ENCODE measurements at regions not wholly inside any gene's neighbourhood (a gene's known extent, or its start where the extent isn't known, plus 50 kb on each side); places are given as distances from the start of the nearest gene placed in this dataset.

DNA sequence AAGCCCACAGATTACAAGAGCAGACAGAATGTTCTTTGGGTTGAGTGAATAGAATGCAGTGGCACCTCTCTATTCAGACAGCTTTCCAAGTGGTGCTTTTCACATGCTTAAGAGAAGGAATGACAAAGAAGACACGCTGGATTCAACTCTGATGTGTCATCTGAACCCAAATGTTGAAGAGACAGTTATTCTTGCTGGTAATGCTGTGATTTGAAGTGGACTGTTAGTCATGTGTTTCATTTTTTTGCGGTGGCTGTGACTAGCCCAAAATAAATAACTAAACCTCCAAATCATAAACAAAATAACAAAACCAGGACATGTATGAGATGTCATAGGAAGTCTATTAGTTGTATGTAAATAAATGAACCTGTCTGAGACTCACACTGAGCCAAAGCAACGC lies 391.8 kb upstream of the PRICKLE1 start:
- ATAC-seq (no peak), DNase-seq (ENCODE audit: low read depth, low spot score) (no peak), FAIRE-seq (no peak)
- H3K27me3 ChIP-seq (replicated peaks in 1 of 2; ENCODE audit: control insufficient read depth in 2 of 2, insufficient read depth in 2 of 2, low read length in 1 of 2) = no peaks in the 10 kb centered on the region
- no peak overlapping the region for H3K4me2 ChIP-seq (ENCODE audit: control insufficient read depth, insufficient read depth)
- H3K9me3 ChIP-seq (replicated peaks; ENCODE audit: control insufficient read depth, insufficient read depth, low read length) = no peaks in the 10 kb centered on the region
- H3K36me3 ChIP-seq (ENCODE audit: control insufficient read depth in 2 of 2, insufficient read depth in 2 of 2, low read length in 1 of 2) = no peaks in the 10 kb centered on the region
- RAD21 ChIA-PET (ENCODE audit: unreplicated experiment) = no interaction called here
- in situ Hi-C loops (cut with MboI) (no loop called here), intact Hi-C loops (cut with micrococcal nuclease; ENCODE audit: unreplicated experiment) (no loop called here)
- 22% methylated on average over 3 of the region's 3 CpGs for WGBS (ENCODE audit: insufficient coverage, insufficient replicate concordance, low lambda C conversion rate, missing lambda C conversion rate)
- no peaks in the 10 kb centered on the region for H3K79me2 ChIP-seq (ENCODE audit: control insufficient read depth, insufficient read depth, low read length)
- H2AFZ ChIP-seq (ENCODE audit: control insufficient read depth, low read depth, low read length) = no peak overlapping the region
- H3K4me1 ChIP-seq (ENCODE audit: control insufficient read depth, insufficient read depth, low read length) = no peaks in the 10 kb centered on the region
- no peak overlapping the region for H3K9ac ChIP-seq (ENCODE audit: control insufficient read depth, insufficient read depth, low read length)
- H3K4me3 ChIP-seq = no peak overlapping the region
- POLR2A ChIA-PET = no interaction called here
- CTCF ChIA-PET = no interaction called here
- H3K27ac ChIP-seq (ENCODE audit: control insufficient read depth, insufficient read depth) = no peak overlapping the region
- TF ChIP-seq, protein P1, sequence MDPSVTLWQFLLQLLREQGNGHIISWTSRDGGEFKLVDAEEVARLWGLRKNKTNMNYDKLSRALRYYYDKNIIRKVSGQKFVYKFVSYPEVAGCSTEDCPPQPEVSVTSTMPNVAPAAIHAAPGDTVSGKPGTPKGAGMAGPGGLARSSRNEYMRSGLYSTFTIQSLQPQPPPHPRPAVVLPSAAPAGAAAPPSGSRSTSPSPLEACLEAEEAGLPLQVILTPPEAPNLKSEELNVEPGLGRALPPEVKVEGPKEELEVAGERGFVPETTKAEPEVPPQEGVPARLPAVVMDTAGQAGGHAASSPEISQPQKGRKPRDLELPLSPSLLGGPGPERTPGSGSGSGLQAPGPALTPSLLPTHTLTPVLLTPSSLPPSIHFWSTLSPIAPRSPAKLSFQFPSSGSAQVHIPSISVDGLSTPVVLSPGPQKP (IDR thresholded peaks at IDR 0.05; ENCODE audit: low read depth, low read length) = no peak
- TF ChIP-seq BHLHE40 (IDR thresholded peaks at IDR 0.05; ENCODE audit: borderline replicate concordance in 1 of 2, low read depth in 2 of 2, low read length in 1 of 2) = no peak
- no peak for TF ChIP-seq ESRRA (IDR thresholded peaks at IDR 0.05; ENCODE audit: low read length)
- no peak for TF ChIP-seq ZNF384 (IDR thresholded peaks at IDR 0.05; ENCODE audit: borderline replicate concordance, low read depth, low read length)
- TF ChIP-seq, protein P2, sequence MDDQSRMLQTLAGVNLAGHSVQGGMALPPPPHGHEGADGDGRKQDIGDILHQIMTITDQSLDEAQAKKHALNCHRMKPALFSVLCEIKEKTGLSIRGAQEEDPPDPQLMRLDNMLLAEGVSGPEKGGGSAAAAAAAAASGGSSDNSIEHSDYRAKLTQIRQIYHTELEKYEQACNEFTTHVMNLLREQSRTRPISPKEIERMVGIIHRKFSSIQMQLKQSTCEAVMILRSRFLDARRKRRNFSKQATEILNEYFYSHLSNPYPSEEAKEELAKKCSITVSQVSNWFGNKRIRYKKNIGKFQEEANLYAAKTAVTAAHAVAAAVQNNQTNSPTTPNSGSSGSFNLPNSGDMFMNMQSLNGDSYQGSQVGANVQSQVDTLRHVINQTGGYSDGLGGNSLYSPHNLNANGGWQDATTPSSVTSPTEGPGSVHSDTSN (IDR thresholded peaks at IDR 0.05; ENCODE audit: insufficient replicate concordance, low read depth, low read length) = no peak
- no peak for TF ChIP-seq ZNF622 (IDR thresholded peaks at IDR 0.05)
- no peak for TF ChIP-seq MYC (IDR thresholded peaks at IDR 0.05; ENCODE audit: insufficient read depth, insufficient read length, insufficient replicate concordance, low read length, severe bottlenecking)
- no TSS peak for BruUV-seq (replicated peaks)
- SMC1A ChIA-PET (ENCODE audit: uncharacterized antibody, unreplicated experiment) = no interaction called here
- H4K20me1 ChIP-seq (ENCODE audit: control insufficient read depth, insufficient read depth) = no peaks in the 10 kb centered on the region

Measured in GM12878 (cell line).